Fibroblast of the aortic adventitia (primary cell): ENCODE measurements at regions not wholly inside any gene's neighbourhood (a gene's known extent, or its start where the extent isn't known, plus 50 kb on each side); places are given as distances from the start of the nearest gene placed in this dataset.

Experiments used
- DNase-seq: peaks from one replicate; pipeline ENCODE4 v3.0.0-alpha.2; 2010; ENCODE audit warnings: low read depth
- H3K4me3 ChIP-seq: 2 replicates; pipeline ENCODE4 v1.5.1; 2011; ENCODE audit warnings: low read depth, mild to moderate bottlenecking, control low read depth, low read length, moderate library complexity
- CTCF ChIP-seq: IDR thresholded peaks from 2 replicates; pipeline ENCODE4 v1.5.1; 2011; ENCODE audit warnings: mild to moderate bottlenecking, low read length, control low read depth, inconsistent platforms; ENCODE audit not compliant: insufficient read depth

- no peak for TF ChIP-seq CTCF
- DNase-seq: no peak
- no peak overlapping the region for H3K4me3 ChIP-seq
Measured at GRCh38 chr1:214917081-214917635, 165.4 kb upstream of the KCNK2 start.

- TF ChIP-seq CTCF: no peak
- no peak overlapping the region for H3K4me3 ChIP-seq
- DNase-seq: no peak
Measured at GRCh38 chr1:214918745-214919144, 163.8 kb upstream of the KCNK2 start.

GRCh38 chr1:214920337-214920736, 162.2 kb upstream of the KCNK2 start:
- H3K4me3 ChIP-seq: no peak overlapping the region
- no peak for DNase-seq
- TF ChIP-seq CTCF: no peak

- no peak for DNase-seq
- TF ChIP-seq CTCF: no peak
- H3K4me3 ChIP-seq: no peak overlapping the region
Measured at GRCh38 chr1:214923278-214923915, 159.1 kb upstream of the KCNK2 start.

- peak; percentile 65 for DNase-seq
- no peak overlapping the region for H3K4me3 ChIP-seq
- no peak for TF ChIP-seq CTCF
Measured at GRCh38 chr1:214927796-214928195, 154.7 kb upstream of the KCNK2 start.

GRCh38 chr1:214928574-214928973, 154.0 kb upstream of the KCNK2 start:
- no peak overlapping the region for H3K4me3 ChIP-seq
- TF ChIP-seq CTCF: no peak
- no peak for DNase-seq

- DNase-seq: no peak
- no peak overlapping the region for H3K4me3 ChIP-seq
- TF ChIP-seq CTCF: no peak
Measured at GRCh38 chr1:214933375-214933774, 149.2 kb upstream of the KCNK2 start.
